HG02970 (cell line): ENCODE measurements at regions not wholly inside any gene's neighbourhood (a gene's known extent, or its start where the extent isn't known, plus 50 kb on each side); places are given as distances from the start of the nearest gene placed in this dataset.
"Not testable (repeated sequence)": the region's sequence is repeated elsewhere in the genome, so short reads cannot be mapped to it uniquely, and the experiment has no call there.

ENCODE experiments used
- ATAC-seq: cut with Tn5 transposase; IDR thresholded peaks from one replicate; pipeline ENCODE4 v1.9.1; 2021; ENCODE audit warnings: mild to moderate bottlenecking, moderate library complexity, moderate number of reproducible peaks; ENCODE audit not compliant: unreplicated experiment, low FRiP score

- ATAC-seq = no peak
Observed at GRCh38 chr5:67730917-67731474, 484.6 kb upstream of the PIK3R1 start.

- no peak for ATAC-seq
Observed at GRCh38 chr5:67728326-67728890, 487.1 kb upstream of the PIK3R1 start.

GRCh38 chr5:67725604-67726003 lies 490.0 kb upstream of the PIK3R1 start:
- ATAC-seq = no peak

GRCh38 chr5:67724412-67725135 lies 491.0 kb upstream of the PIK3R1 start:
- no peak for ATAC-seq

GRCh38 chr5:67723873-67724272 lies 491.7 kb upstream of the PIK3R1 start:
- ATAC-seq = no peak

GRCh38 chr5:67722582-67722981 lies 493.0 kb upstream of the PIK3R1 start:
- ATAC-seq = not testable (repeated sequence)

GRCh38 chr5:67720162-67720772 lies 495.3 kb upstream of the PIK3R1 start:
- ATAC-seq = no peak

- ATAC-seq = no peak
Observed at GRCh38 chr5:67702008-67702407, 505.4 kb upstream of the CD180 start.

- ATAC-seq = no peak
Observed at GRCh38 chr5:67699560-67699959, 503.0 kb upstream of the CD180 start.

- no peak for ATAC-seq
Observed at GRCh38 chr5:67696446-67696845, 499.8 kb upstream of the CD180 start.

GRCh38 chr5:67695369-67695768 lies 498.8 kb upstream of the CD180 start:
- ATAC-seq = no peak

GRCh38 chr5:67694810-67695191 lies 498.2 kb upstream of the CD180 start:
- ATAC-seq = no peak

- ATAC-seq = no peak
Observed at GRCh38 chr5:67693956-67694809, 497.6 kb upstream of the CD180 start.

GRCh38 chr5:67686746-67687145 lies 490.1 kb upstream of the CD180 start:
- ATAC-seq = no peak

- no peak for ATAC-seq
Observed at GRCh38 chr5:67681703-67682102, 485.1 kb upstream of the CD180 start.

- ATAC-seq = no peak
Observed at GRCh38 chr5:67680099-67680498, 483.5 kb upstream of the CD180 start.

GRCh38 chr5:67679184-67679841 lies 482.7 kb upstream of the CD180 start:
- ATAC-seq = no peak

GRCh38 chr5:67678594-67678993 lies 482.0 kb upstream of the CD180 start:
- ATAC-seq = no peak

- no peak for ATAC-seq
Observed at GRCh38 chr5:67677422-67677970, 480.9 kb upstream of the CD180 start.

GRCh38 chr5:67676863-67677262 lies 480.3 kb upstream of the CD180 start:
- ATAC-seq = no peak
